Activated T-helper 1 cell treated with anti-CD3 and anti-CD28 coated beads, Interleukin-2, amount 50 U/mL, for 16 hours (primary cell): ENCODE measurements at regions not wholly inside any gene's neighbourhood (a gene's known extent, or its start where the extent isn't known, plus 50 kb on each side); places are given as distances from the start of the nearest gene placed in this dataset.
A peak's percentile ranks its signal among the peaks of the same experiment; 100 is the strongest.

Experiments
- DNase-seq, 2 donors: peaks; one replicate each; pipeline ENCODE4 v3.0.0-alpha.2; 2020; ENCODE audit warnings: low read depth in 1 of 2, low spot score in 1 of 2

GRCh38 chr13:76523740-76524340 is 362.4 kb downstream of the KCTD12 start:
- DNase-seq = no peak

- no peak for DNase-seq
Observed at GRCh38 chr13:76522083-76522755, 364.0 kb downstream of the KCTD12 start.

GRCh38 chr13:76519685-76520084 is 366.5 kb downstream of the KCTD12 start:
- DNase-seq = no peak

- DNase-seq = no peak
Observed at GRCh38 chr13:76516586-76516985, 369.6 kb downstream of the KCTD12 start.

- no peak for DNase-seq
Observed at GRCh38 chr13:76516013-76516412, 370.2 kb downstream of the KCTD12 start.

GRCh38 chr13:76512721-76513145 is 373.5 kb downstream of the KCTD12 start:
- DNase-seq = no peak

DNA sequence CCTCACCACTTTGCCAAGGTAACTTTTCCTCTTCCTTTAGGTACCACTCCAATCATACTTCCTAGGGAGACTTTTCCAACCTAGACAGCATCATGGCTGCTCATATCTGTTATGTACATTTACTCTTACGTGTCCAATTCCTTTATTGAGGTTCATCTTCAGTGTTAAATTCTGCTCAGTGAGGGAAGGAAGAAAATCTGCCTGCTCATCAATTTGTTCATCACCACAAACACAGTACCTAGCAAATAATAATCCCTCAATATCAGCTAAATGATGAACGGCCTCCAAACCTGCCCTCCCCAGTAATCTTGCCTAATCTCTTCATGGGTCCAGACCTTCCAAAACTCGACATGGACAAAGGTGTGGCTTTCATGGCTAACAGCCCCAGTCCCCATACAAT is 380.8 kb downstream of the KCTD12 start:
- DNase-seq = no peak

- no peak for DNase-seq
Observed at GRCh38 chr13:76503766-76504165, 382.4 kb downstream of the KCTD12 start.

DNA sequence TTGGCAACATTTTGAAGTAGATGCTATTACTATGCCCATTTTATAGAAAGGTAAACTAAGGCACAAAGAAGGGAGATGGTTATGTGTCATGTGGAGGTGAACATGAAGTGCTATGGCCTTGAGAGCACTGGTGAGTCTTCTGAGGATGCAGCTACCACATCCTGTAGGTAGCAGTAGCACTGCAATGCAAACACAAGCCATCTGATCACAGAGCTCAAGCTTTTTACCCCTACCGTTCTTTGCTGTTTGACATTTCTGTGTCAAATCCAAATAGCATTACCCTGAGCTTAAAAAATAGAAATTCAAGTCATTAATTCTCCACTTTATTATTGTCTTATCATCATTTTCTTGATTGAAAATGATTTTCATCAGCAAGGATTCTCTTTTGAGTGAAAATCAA is 382.9 kb downstream of the KCTD12 start:
- DNase-seq = no peak

- DNase-seq = no peak
Observed at GRCh38 chr13:76500894-76501293, 385.3 kb downstream of the KCTD12 start.

- DNase-seq = no peak
Observed at GRCh38 chr13:76499891-76500290, 386.3 kb downstream of the KCTD12 start.

- DNase-seq = no peak
Observed at GRCh38 chr13:76489274-76489673, 396.9 kb downstream of the KCTD12 start.

DNA sequence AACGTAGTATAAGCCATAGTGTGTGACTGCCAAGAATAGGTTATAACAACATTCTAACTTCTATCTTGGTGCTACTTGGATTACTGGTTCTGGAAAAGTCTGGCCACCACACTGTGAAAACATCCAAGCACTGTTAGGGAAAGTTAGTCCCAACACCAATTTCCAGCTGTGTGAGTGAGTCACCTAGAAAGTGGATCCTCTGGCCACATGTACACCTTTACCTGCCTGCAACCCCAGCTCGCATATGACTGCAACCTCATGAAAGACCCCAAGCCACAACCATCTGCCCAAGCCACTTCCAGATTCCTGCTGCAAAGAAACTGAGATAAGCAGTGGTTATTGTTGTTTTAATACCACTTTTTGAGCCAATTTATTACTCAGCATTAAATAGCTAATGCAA is 404.5 kb downstream of the KCTD12 start:
- no peak for DNase-seq

DNA sequence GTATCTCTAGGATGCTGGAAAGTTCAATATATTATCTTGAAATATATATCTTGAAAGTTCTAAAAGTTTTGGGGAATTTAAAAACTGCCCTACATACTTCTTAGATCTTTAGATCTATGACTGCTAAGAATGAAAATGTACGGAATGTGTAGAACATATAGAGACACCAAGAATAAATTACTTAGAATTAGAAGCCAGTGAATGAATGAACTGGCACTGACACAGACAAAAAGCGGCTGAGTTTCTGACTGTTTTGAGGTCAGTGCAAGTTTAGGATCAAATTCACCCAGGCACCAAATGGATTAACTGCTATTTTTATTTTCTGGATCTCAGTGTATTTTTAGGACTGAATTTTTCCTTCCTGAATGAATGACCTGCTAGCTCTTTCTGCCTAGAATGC is 411.2 kb downstream of the KCTD12 start:
- DNase-seq = no peak

DNA sequence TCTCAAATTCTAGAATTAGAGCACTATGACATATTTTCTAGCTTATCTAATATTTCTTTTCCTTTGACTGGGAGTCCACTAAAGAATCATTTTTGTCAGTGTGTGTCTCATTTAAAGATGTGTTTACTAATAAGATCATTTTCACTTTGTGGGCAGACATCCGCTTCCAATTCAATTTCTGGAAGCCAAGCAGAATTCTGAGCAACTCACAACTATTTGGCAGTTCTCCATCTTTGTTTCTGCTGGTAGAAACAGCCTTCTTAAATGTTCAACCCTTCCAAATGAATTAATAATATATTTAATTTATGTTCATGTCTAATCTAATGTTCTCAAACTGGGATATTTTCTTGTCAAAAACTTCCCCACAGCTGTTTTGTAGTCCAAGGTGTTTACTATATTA is 411.8 kb downstream of the KCTD12 start:
- DNase-seq = no peak

GRCh38 chr13:76473552-76474134 is 412.6 kb downstream of the KCTD12 start:
- peak; percentile 26 to 40 for DNase-seq

- no peak for DNase-seq
Observed at GRCh38 chr13:76472916-76473315, 413.3 kb downstream of the KCTD12 start.

DNA sequence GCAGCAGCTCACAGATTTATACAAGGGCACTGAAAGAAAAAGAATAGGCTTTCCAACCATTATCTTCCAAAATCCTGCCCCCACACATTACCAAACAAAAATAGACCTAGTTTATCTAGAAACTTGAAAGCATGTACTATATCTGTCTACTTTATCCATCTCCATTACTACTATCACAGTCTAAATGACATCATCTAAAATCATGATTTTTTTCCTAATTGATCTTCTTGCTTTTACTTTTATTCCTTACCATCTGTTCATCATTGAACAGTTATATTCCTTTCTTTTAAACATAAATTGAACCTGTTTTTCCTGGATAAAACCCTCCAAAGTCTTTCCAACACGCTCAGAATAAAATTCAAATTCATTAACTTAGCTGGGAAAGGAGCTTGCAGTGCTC is 414.7 kb downstream of the KCTD12 start:
- DNase-seq = no peak

DNA sequence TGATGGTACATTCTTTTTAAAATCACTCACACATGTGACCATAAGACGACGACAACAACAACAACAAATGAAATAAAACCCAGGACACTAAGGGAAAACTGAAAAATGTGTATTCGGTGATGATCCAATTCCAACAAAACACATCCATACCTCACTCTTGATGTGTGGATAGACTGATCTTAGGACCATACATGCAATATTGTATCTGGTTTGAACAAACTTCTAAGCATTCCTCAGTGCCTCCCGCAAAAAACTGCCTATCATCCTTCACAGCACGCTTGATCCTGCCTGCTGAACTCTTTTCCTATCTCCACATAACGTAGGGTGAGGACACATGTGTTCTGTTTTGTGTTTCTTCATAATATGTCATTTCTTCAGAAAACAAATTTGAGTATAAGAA is 415.2 kb downstream of the KCTD12 start:
- DNase-seq = no peak

GRCh38 chr13:76466043-76466442 is 420.2 kb downstream of the KCTD12 start:
- DNase-seq = no peak

GRCh38 chr13:76463314-76463713 is 422.9 kb downstream of the KCTD12 start:
- no peak for DNase-seq

- DNase-seq = no peak
Observed at GRCh38 chr13:76461999-76462398, 424.2 kb downstream of the KCTD12 start.

GRCh38 chr13:76461484-76461883 is 424.7 kb downstream of the KCTD12 start:
- DNase-seq = no peak
